Dermis blood vessel endothelial cell (primary cell): ENCODE measurements at regions not wholly inside any gene's neighbourhood (a gene's known extent, or its start where the extent isn't known, plus 50 kb on each side); places are given as distances from the start of the nearest gene placed in this dataset.
A peak's percentile ranks its signal among the peaks of the same experiment; 100 is the strongest.
"Not testable (repeated sequence)": the region's sequence is repeated elsewhere in the genome, so short reads cannot be mapped to it uniquely, and the experiment has no call there.

ENCODE experiments used
- DNase-seq: peaks from one replicate; pipeline ENCODE4 v3.0.0; 2010

GRCh38 chr13:71382285-71382684, 484.7 kb downstream of the DACH1 start:
- no peak for DNase-seq

- no peak for DNase-seq
Measured at GRCh38 chr13:71380191-71380590, 486.8 kb downstream of the DACH1 start.

- peak; percentile 30 for DNase-seq
Measured at GRCh38 chr13:71378961-71379905, 487.8 kb downstream of the DACH1 start.

- peak; percentile 35 for DNase-seq
Measured at GRCh38 chr13:71374471-71375049, 492.4 kb downstream of the DACH1 start.

- no peak for DNase-seq
Measured at GRCh38 chr13:71368336-71368735, 498.7 kb downstream of the DACH1 start.

- no peak for DNase-seq
Measured at GRCh38 chr13:71360041-71360440, 507.0 kb downstream of the DACH1 start.

- DNase-seq = no peak
Measured at GRCh38 chr13:71359641-71360040, 507.4 kb downstream of the DACH1 start.

GRCh38 chr13:71358218-71358617, 508.8 kb downstream of the DACH1 start:
- no peak for DNase-seq

- DNase-seq = no peak
Measured at GRCh38 chr13:71355010-71355409, 512.0 kb downstream of the DACH1 start.

- DNase-seq = no peak
Measured at GRCh38 chr13:71350886-71351285, 516.1 kb downstream of the DACH1 start.

GRCh38 chr13:71345856-71346255, 521.1 kb downstream of the DACH1 start:
- DNase-seq = not testable (repeated sequence)

- DNase-seq = no peak
Measured at GRCh38 chr13:71339736-71340135, 527.3 kb downstream of the DACH1 start.

GRCh38 chr13:71339005-71339404, 528.0 kb downstream of the DACH1 start:
- DNase-seq = no peak

- no peak for DNase-seq
Measured at GRCh38 chr13:71338070-71338469, 528.9 kb downstream of the DACH1 start.

GRCh38 chr13:71327266-71327665, 539.7 kb downstream of the DACH1 start:
- DNase-seq = no peak

- no peak for DNase-seq
Measured at GRCh38 chr13:71325556-71325955, 541.4 kb downstream of the DACH1 start.

- DNase-seq = no peak
Measured at GRCh38 chr13:71323266-71323665, 543.7 kb downstream of the DACH1 start.

GRCh38 chr13:71320452-71320851, 546.6 kb downstream of the DACH1 start:
- peak; percentile 62 for DNase-seq

- DNase-seq = no peak
Measured at GRCh38 chr13:71316792-71317363, 550.1 kb downstream of the DACH1 start.

- DNase-seq = no peak
Measured at GRCh38 chr13:71312923-71313322, 554.1 kb downstream of the DACH1 start.

GRCh38 chr13:71309905-71310304, 557.1 kb downstream of the DACH1 start:
- no peak for DNase-seq

GRCh38 chr13:71306821-71307220, 560.2 kb downstream of the DACH1 start:
- no peak for DNase-seq

- no peak for DNase-seq
Measured at GRCh38 chr13:71304861-71305260, 562.1 kb downstream of the DACH1 start.

- DNase-seq = peak; percentile 25
Measured at GRCh38 chr13:71303144-71303543, 563.9 kb downstream of the DACH1 start.
